ENCODE measurements at regions not wholly inside any gene's neighbourhood (a gene's known extent, or its start where the extent isn't known, plus 50 kb on each side); places are given as distances from the start of the nearest gene placed in this dataset.

DNA sequence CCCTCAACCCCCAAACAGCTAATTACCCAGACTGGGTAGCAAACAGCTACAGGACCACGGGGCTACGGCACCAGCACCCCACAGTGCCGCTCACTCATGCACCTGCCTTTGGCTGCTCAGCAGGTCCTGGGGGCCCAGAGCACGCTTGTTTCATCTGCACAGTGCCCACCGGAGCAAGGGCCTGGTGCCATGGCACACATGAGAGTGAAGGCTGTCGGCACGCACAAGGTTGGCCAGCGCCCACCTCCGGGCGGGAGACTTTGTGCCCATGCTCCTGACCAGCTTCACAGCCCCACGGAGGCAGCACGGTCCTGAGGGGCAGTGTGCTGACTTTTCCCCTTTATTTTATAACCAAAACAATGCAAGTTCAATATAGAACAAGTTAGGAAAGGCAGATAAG is 135.9 kb upstream of the NSMCE3 start:
- TF ChIP-seq, protein P1, sequence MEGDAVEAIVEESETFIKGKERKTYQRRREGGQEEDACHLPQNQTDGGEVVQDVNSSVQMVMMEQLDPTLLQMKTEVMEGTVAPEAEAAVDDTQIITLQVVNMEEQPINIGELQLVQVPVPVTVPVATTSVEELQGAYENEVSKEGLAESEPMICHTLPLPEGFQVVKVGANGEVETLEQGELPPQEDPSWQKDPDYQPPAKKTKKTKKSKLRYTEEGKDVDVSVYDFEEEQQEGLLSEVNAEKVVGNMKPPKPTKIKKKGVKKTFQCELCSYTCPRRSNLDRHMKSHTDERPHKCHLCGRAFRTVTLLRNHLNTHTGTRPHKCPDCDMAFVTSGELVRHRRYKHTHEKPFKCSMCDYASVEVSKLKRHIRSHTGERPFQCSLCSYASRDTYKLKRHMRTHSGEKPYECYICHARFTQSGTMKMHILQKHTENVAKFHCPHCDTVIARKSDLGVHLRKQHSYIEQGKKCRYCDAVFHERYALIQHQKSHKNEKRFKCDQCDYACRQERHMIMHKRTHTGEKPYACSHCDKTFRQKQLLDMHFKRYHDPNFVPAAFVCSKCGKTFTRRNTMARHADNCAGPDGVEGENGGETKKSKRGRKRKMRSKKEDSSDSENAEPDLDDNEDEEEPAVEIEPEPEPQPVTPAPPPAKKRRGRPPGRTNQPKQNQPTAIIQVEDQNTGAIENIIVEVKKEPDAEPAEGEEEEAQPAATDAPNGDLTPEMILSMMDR (IDR thresholded peaks at IDR 0.05) = no peak
- TF ChIP-seq POLR2AphosphoS5 (IDR thresholded peaks at IDR 0.05) = no peak
- no peak for TF ChIP-seq POLR2A (IDR thresholded peaks at IDR 0.05)
